ENCODE measurements at regions not wholly inside any gene's neighbourhood (a gene's known extent, or its start where the extent isn't known, plus 50 kb on each side); places are given as distances from the start of the nearest gene placed in this dataset.

DNA sequence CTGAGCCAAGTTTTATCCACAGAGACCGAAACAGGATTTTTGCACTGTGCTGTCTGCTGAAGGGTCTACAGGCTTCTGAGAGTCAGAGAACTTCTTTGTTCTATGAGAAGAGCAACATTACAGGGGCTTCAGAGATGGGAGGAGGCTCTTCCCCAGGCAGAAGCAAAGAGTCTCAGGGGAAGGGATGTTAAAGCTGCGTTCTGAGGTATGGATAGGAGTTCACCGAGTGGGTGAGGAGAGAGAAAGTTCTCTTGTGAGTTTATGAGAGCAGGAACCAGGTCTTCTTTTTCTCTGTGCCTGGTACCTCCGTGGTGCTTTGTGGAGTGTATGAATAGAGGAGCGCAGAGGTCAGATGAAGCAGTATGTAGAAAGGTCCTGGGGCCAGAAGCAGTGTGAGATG is 155.1 kb downstream of the PDGFRA start:
- no peak for TF ChIP-seq POLR2A (IDR thresholded peaks at IDR 0.05)
- TF ChIP-seq, protein P1, sequence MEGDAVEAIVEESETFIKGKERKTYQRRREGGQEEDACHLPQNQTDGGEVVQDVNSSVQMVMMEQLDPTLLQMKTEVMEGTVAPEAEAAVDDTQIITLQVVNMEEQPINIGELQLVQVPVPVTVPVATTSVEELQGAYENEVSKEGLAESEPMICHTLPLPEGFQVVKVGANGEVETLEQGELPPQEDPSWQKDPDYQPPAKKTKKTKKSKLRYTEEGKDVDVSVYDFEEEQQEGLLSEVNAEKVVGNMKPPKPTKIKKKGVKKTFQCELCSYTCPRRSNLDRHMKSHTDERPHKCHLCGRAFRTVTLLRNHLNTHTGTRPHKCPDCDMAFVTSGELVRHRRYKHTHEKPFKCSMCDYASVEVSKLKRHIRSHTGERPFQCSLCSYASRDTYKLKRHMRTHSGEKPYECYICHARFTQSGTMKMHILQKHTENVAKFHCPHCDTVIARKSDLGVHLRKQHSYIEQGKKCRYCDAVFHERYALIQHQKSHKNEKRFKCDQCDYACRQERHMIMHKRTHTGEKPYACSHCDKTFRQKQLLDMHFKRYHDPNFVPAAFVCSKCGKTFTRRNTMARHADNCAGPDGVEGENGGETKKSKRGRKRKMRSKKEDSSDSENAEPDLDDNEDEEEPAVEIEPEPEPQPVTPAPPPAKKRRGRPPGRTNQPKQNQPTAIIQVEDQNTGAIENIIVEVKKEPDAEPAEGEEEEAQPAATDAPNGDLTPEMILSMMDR (IDR thresholded peaks at IDR 0.05), result no peak
